GM18505 (cell line): ENCODE measurements at regions not wholly inside any gene's neighbourhood (a gene's known extent, or its start where the extent isn't known, plus 50 kb on each side); places are given as distances from the start of the nearest gene placed in this dataset.
"Not testable (repeated sequence)": the region's sequence is repeated elsewhere in the genome, so short reads cannot be mapped to it uniquely, and the experiment has no call there.

Experiments used
- ATAC-seq: cut with Tn5 transposase; IDR thresholded peaks from one replicate; pipeline ENCODE4 v1.9.1; 2021; ENCODE audit not compliant: unreplicated experiment
- POLR2A ChIP-seq: IDR thresholded peaks from 4 replicates; pipeline ENCODE4 v1.6.1; 2011; ENCODE audit warnings: borderline replicate concordance; ENCODE audit not compliant: insufficient read depth, insufficient read length; ENCODE audit errors: extremely low read depth

- no peak for TF ChIP-seq POLR2A
- no peak for ATAC-seq
Measured at GRCh38 chr4:12519426-12519825, 964.7 kb downstream of the RAB28 start.

- no peak for TF ChIP-seq POLR2A
- no peak for ATAC-seq
Measured at GRCh38 chr4:12507868-12508481, 976.2 kb downstream of the RAB28 start.

- no peak for TF ChIP-seq POLR2A
- no peak for ATAC-seq
Measured at GRCh38 chr4:12500409-12500808, 983.7 kb downstream of the RAB28 start.

- ATAC-seq: no peak
- no peak for TF ChIP-seq POLR2A
Measured at GRCh38 chr4:12499693-12500092, 984.4 kb downstream of the RAB28 start.

GRCh38 chr4:12495211-12495610, 988.9 kb downstream of the RAB28 start:
- TF ChIP-seq POLR2A: no peak
- no peak for ATAC-seq

GRCh38 chr4:12492730-12493393, 991.3 kb downstream of the RAB28 start:
- TF ChIP-seq POLR2A: no peak
- ATAC-seq: no peak

GRCh38 chr4:12488672-12489071, 995.5 kb downstream of the RAB28 start:
- ATAC-seq: no peak
- no peak for TF ChIP-seq POLR2A

- TF ChIP-seq POLR2A: no peak
- no peak for ATAC-seq
Measured at GRCh38 chr4:12487000-12487399, 997.1 kb downstream of the RAB28 start.

GRCh38 chr4:12472087-12472486, 1012.1 kb downstream of the RAB28 start:
- ATAC-seq: no peak
- no peak for TF ChIP-seq POLR2A

GRCh38 chr4:12471193-12471592, 1012.9 kb downstream of the RAB28 start:
- no peak for ATAC-seq
- no peak for TF ChIP-seq POLR2A

GRCh38 chr4:12461576-12461975, 1022.6 kb downstream of the RAB28 start:
- not testable (repeated sequence) for ATAC-seq

- no peak for TF ChIP-seq POLR2A
- ATAC-seq: no peak
Measured at GRCh38 chr4:12459126-12459525, 1025.0 kb downstream of the RAB28 start.

GRCh38 chr4:12458621-12459020, 1025.5 kb downstream of the RAB28 start:
- no peak for ATAC-seq
- no peak for TF ChIP-seq POLR2A

- no peak for ATAC-seq
- no peak for TF ChIP-seq POLR2A
Measured at GRCh38 chr4:12452291-12452690, 1023.6 kb upstream of the HS3ST1 start.

GRCh38 chr4:12447451-12447850, 1018.8 kb upstream of the HS3ST1 start:
- no peak for ATAC-seq
- TF ChIP-seq POLR2A: no peak

GRCh38 chr4:12446657-12447185, 1018.0 kb upstream of the HS3ST1 start:
- no peak for ATAC-seq
- TF ChIP-seq POLR2A: no peak
